Femur (tissue), 1 donor: ENCODE measurements at regions not wholly inside any gene's neighbourhood (a gene's known extent, or its start where the extent isn't known, plus 50 kb on each side); places are given as distances from the start of the nearest gene placed in this dataset.
"Not testable (repeated sequence)": the region's sequence is repeated elsewhere in the genome, so short reads cannot be mapped to it uniquely, and the experiment has no call there.

Experiments used
- DNase-seq: peaks from one replicate; pipeline ENCODE4 v3.0.0-alpha.2; 2017

DNA sequence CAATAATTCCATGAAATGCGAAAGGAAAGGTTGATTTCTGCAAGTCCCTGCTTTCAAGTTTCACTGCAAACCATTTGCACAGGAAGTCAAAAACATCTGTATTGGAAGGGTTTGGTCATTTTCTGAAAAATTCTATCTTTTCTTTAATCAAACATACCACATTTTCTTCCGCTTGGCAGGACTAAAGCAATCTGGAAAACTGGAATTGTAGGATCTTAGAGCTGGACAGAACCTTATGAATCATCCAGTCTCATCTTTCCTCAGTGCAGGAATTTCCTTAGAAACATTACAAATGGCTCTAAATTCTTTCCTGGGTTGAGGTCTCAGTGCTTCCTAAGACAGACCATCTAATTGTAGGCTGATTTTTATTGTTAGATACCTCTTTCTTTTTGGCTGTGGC lies 111.5 kb upstream of the ELAC2 start:
- no peak for DNase-seq

DNA sequence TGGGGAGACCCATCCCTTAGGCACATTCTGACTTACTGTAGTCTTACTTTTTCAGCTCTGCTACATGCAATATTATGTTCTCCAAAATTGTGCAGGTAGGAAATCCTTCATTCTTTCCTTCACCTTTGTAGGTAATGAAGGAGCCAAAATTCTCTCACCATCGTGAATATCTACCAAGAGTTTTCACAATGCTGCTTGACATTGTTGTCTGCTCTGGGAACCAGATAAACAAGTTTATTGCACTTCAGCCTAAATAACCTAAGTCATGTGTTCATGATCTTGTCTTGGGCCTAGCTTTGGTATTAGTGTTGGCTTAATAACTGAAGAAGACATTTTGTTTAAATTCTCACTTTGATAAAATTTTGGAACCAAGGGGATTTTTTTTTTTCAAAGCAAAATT lies 110.8 kb upstream of the ELAC2 start:
- DNase-seq, result no peak

DNA sequence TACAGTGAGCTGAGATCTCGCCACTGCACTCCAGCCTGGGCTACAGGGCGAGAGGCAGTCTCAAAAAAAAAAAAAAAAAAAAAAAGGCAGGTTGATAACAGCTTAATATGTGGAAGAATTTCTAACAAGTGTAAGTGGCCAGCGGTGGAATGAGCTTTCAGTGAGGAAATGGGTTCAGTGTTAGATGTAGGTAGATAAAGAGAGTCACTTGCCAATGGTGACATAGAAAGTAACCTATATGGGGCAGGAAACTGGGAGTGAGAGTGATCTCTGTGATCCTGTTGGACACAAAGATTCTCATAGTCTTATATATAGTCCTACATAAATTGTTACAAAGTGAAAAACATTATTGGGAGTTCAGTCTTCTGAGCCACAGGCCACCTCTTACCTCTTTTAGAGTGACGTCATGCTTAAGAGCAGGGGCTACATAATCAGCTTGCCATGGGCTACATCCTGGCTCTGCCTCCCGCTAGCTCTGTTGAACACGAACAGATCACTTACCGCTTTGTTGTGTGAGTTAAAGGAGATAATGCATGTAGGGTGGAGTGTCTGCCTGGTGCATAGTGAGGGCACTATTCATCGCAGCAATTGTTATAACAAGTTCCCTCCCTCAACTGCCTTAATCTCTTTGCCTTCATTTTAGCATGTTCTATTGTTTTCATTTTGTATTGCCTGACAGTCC lies 110.2 kb upstream of the ELAC2 start:
- DNase-seq, result no peak

DNA sequence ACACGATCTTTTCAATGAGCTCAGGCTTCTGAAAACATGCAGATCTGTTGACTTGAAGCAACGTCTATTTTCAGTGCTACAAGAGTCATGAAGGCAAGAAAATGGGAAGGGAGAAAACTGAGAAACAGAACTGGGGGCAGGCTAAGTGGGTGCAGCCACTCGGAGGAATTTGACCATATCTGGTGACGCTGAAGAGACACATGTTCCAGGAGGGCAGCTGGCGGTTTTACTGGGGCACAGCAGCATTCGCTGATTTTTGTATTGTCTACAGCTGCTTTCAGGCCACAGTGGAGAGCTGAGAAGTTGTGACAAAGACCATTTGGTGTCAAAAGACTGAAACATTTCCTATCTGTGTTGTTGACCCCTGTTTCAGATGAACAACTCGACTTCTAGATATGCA lies 103.0 kb upstream of the ELAC2 start:
- no peak for DNase-seq

DNA sequence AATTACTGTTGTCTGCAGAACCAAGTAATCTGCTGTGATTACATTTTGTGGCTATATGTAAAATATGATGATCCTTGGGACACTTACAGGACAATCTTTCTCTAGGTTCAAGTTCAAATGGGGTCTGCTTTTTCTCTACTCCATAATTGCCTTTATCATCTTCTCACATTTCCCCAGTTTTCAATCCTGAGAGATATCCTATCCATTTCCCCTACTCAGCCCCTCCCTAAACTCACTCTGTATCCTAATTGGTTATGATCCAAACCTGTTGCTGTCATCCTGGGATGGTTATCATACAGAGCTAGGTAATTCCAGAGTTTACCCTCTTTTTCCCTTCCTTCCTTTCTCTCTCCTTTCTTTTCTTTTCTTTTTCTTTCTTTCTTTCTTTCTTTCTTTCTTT lies 100.5 kb upstream of the ELAC2 start:
- no peak for DNase-seq

DNA sequence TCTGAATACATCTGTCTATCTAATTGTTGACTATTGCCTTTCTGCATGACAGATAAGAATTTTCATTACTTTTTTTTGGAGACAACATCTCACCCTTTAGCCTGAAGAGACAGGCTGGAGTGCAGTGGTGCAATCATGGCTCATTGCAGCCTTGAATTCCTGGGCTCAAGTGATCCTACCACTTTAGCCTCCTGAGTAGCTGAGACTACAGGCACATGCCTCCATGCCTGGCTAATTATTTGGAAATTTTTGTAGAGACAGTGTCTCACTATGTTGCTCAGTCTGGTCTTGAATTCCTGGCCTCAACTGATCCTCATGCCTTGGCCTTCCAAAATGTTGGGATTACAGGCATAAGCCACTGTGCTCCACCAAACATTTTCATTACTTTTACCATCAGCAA lies 99.8 kb upstream of the ELAC2 start:
- DNase-seq, result no peak

DNA sequence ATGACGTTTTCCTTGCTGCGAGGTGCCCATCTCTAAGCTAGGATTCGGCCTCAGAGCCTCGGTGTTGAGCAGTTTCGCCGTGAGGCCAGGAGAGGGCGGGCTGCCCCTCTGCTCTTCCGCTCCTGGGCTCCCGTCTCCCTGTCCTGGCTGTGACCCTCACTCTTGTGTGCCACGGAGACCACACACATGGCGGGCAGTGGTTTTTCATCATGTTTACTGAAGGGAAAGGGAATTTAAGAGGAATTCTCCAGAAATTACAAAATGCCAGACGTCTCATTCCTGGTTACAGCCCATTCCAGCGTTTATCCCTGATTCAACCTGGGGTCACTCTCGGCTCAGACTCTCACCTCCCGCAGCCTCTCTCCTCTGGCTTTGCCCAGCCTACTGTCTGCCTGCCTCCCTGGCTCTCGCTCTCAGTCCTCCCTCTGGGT lies 96.8 kb upstream of the ELAC2 start:
- peak; percentile 72 for DNase-seq

DNA sequence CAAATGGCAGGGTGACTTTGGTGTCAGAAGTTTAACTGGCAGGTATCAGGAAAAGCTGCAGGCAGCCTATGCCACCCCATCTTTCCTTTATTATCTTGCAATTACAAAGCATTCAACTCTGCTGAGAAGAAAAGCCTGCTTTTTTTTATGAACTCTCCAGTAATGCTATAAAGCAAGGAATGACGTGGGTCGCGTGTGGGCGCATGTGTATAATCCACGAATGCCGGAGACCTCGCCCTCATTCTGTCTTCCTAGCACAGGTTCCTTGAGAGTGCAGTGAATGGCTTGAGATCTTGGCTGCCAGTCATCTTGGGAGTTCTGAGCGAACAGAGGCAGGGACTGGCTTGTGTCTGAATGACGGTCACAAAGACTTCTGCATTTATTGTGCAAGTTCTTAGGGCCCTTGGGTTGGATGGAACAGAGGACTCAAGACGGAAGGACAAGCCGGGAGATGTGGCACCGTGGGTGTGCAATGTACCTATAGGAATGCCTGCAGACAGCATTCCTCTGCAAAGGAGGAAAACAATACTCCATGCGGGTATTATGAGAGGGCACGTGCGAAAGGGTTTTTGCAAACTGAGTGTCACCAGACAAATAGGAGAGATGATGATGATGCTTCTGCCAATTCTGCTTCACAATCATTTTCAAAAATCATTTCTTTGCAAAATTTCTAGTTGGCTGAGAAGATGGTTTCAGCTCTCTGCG lies 96.1 kb upstream of the ELAC2 start:
- no peak for DNase-seq

DNA sequence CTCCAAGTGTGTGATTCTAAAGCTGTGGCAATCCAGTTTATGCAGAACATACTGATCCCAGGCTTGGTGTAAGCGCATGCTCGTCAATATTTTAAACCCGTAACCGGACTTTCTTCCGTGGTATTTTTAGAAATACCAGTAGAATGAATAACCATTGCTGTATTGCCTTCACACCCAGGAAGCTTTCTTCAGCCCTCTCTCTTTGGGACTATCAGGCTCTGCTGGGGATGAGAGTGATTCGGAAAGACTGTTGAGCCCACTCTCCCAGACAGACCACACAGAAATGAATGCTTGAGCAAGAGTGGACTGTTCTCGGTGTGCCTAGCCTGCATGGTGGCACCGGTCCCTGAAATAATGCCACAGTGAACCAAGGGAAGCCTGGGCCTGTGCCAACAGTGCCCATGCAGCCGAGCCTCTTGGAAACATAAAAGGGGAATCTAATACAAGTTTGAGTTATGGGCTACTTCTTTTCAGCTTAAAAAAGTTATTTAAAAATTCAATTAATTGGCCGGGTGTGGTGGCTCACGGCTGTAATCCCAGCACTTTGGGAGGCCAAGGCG lies 89.9 kb upstream of the ELAC2 start:
- DNase-seq, result no peak

DNA sequence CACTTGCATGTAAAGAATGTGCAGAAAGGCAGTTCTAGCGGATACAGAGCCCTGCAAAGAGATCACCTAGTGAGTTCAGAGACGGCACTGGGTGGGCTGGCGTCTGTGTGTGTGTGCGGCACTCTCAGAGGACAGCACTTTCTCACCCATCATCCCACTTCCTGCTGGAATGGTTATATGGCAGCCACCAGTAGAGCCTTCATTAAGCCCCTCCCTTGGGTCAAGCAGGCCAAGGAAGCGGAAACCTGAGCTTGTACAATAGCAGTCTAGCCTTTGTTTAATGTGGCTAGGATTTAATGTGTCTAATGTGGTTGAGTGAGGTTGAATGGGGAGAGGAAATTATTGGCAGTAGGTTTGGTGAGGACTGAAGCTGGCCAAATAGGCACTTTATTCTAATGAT lies 88.3 kb upstream of the ELAC2 start:
- no peak for DNase-seq

DNA sequence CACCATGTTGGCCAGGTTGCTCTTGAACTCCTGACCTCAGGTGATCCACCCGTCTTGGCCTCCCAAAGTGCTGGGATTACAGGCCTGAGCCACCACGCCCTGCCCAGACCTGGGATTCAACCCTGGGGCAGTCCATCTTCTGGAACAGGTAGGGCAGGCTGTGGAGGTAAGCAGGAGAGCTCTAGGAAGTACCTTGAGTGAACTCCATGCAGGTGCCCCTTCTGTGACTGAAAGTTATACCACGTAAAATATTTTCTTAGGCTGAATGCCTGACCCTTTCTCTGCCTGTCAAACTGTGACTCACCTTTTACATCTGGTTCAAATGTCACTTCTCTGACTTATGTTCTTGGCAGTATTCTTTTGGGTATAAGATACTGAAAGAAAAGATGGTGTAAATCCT lies 86.7 kb upstream of the ELAC2 start:
- DNase-seq, result no peak

DNA sequence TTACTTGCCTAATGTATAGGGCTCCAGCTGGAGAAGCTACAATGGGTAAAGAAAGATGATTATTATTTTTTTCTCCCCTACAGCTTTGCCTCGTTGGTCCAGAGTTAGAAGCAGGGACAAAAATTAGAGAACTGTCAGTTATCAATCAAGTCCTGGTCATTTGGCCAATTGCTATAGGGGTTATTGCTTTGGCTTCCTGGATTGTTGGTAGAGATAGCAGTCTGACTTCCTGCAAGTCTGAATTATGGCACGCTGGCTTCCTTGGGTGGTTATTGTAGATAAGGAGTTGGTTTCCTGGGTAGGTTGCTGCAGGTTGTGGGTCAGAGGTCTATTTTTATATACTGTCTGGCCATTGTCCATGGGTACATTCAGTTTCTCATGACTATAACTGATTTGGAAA lies 84.7 kb upstream of the ELAC2 start:
- no peak for DNase-seq

DNA sequence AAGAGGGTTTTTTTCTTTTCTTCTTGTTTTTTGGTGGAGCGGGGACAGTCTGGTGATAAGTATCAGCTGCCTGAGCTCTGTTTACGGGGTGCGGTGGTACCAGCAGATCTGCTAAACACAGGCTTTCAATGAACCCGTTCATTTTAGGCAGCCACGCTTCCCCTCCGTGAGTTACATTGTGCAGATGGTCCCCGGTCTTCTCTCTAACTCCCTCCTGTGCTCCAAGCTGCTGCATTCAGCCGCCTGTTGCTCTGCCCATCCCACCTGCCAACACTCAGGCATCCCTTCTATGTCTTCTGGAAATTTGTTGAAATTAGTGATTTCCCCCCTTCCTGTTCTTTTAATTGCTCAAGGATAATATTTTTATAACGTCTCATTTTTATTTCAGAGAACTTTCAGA lies 82.1 kb upstream of the ELAC2 start:
- DNase-seq, result no peak

DNA sequence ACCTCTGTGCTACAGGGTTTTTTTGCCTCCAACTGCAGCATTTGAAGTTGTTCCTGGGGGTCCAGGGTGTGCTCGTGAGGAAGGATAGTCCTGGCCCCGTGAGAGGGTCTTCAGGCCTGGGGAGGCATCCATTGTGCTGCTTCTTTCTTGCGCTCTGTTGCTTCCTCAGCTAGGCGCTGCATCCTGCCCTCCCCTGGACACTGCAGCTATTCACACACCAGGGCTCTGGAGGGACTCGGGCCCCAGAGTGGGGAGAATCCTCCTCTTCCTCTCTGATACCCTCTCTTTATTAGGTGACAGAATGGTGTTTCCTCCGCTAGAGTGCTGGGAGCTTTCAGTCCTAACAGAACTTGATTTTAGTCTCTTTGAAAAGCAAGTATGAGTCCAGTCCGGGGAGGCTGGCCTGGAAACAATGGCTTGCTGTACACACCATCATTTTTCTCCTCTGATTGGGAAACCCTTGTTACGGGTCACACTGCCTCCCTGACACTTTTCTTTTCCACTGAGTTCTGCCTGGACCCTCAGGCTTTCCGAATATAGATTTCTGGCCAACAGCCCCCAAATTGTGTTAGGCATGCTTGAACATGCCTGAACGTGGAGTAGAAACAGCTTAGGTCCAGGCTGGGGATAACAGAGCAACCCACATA lies 81.4 kb upstream of the ELAC2 start:
- no peak for DNase-seq

DNA sequence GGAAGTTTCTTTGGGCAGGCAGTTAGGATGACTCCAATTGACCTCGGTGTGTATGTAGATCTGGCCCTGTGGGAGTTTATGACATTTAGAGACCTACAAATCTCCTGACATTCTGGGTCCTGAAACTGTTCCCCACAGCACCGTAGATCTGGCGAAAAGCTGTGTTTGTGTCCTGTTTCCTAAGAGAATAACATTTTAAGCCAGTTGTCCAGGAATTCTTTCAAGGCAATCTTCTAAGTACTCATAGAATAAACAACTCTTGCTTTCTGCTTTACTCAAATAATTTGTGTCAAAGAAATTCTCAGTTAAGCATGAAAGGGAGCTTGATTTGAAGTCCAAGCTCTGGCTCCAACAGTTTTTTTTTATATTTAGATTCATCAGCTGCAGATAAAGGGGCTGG lies 78.5 kb upstream of the ELAC2 start:
- no peak for DNase-seq

DNA sequence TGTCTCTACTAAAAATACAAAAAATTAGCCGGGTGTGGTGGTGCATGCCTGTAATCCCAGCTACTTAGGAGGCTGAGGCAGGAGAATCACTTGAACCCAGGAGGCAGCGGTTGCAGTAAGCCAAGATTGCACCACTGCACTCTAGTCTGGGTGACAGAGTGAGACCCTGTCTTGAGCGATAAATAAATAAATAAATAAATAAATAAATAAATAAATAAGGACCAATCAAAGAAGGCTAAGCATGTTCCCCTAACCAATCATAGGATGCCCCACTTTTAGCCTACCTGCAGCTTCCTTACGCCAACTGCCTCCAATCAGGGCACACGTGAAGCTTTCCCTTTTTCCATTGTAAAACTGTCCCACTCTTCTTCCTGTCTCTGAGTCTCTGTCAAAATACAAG lies 74.2 kb upstream of the ELAC2 start:
- not testable (repeated sequence) for DNase-seq

DNA sequence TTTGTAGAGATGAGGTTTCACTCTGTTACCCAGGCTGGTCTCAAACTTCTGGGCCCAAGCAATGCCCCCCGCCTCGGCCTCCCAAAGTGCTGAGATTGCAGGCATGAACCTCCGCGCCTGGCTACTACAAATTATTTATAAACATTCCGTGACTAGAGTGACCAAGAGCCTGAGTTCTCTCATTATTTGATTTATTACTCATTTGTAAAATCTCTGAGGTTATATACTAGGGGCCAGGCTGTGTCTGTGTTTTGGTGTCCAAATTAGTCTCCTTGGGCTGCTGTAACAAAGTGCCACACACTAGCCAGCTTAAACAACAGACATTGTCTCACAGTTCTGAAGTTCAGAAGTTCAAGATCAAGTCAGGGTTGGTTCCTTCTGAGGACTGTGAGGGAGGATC lies 70.8 kb upstream of the ELAC2 start:
- no peak for DNase-seq

DNA sequence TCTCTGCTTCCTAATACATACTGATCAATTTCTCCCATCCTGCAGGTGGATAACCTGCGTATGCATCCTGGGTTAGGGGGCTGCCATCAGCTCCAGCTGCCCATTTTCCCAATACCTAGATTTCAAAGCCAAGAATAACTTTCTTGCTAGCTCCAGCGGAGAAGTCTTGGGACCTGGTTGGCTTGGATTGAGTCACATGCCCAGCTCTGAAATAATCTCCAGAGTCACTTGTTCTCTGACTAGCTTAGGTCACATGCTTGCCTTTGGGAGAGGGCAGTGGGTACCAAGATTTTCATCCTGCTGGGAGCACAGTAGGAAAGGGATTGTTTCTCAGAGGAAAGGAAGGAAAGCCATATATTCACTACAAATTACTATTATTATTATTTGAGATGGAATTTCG lies 70.0 kb upstream of the ELAC2 start:
- DNase-seq, result no peak

DNA sequence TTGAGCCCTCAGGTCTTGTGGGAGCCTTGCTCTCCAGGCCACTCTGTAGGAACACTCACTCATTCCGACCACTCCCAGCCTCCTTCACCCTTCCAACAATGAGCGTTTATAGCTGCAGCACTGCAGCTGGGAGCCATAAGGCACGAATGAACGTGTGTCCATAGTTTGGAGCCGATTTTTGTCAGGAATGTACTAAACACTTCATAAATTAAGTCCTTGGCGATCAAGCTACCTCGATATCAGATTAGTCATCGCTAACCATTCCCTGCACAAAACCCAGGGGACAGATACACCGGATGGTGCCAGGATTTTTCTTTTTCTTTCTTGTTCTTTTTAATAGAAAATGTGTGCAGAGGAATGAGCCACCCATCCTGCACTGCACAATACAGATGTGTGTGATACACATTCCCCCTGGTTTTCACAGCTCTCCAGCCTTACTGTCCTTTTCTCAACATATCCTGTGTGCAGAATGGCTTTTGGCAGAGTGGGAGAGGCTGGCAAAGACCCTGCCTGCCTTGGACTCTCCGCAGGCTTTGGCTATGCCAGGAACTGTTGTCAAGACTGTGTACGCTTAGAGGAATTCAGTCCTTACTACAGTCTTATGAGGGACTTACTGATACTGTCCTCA lies 68.4 kb upstream of the ELAC2 start:
- DNase-seq, result peak; percentile 55

DNA sequence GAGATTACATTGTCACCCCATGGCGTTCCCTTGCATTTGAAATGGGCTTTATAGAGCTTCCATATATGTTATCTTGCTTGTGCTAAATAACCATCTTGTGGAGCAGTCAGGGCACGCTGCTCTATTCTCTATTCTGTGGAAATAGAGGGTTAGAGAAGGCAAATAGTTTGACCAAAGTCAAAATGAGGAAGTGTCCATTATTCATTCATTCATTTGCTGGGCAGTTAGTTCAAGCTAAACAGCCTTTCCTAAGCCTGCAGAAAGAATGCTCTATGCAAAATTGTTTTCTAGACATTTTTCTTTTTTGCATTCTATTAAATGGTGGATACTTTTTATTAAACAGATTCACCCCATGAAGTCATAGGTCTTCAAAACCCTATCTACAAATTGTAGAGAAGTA lies 67.8 kb upstream of the ELAC2 start:
- no peak for DNase-seq

DNA sequence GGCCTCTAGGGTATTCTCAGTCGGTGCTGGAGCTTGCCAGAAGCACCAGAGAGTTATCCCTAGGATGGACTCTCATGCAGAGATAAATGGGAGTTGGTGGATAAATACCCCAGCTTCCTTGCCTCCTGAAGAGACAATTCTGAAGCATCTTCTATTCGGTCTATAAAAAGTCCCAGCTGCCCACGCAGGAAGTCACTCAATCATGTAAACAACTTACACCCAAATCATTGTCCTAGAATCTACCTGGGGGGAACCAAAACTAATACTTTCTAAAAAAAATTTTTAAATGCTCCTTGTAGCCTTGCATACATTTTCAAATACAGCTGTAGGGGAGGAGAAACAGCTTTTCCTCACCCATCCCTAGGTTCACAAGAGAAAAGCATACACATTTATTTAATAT lies 66.6 kb upstream of the ELAC2 start:
- DNase-seq, result no peak

DNA sequence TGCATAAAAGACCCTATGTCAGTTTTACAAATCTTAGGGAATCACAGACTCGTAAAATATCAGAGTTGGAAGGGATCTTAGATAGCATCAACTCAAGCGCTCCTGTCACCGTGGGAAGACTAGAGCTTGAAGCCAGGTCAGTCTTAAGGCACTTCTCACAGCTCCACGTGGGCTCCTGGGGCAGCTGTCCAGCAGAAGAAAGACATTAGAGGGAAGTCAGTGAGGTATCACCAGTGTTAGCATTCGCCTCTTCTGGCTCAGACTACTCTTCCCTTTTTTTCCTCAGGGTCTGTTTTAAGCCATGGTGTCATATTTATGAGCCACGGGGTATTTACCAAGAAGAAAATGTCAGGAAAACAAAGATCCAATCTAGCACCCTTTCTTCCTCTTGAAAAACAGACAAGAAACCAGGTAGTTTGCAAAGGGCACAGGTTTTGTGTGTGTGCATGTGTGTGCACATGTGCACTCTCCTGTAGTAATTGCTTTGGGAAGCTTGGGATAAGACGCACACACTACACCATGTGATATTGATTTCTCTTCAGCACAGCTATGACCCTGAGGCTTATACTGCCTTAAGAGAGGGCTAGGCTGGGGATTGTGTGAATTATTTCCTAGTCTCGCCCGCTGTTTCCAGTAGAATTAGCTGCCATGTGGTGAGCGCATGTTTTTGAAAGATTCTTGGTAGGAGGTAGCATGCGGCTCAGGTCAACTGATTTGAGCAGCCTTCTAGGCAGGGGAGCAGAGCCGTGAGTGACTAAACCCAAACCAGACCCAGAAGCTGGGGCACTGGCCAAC lies 61.0 kb upstream of the ELAC2 start:
- DNase-seq, result no peak

DNA sequence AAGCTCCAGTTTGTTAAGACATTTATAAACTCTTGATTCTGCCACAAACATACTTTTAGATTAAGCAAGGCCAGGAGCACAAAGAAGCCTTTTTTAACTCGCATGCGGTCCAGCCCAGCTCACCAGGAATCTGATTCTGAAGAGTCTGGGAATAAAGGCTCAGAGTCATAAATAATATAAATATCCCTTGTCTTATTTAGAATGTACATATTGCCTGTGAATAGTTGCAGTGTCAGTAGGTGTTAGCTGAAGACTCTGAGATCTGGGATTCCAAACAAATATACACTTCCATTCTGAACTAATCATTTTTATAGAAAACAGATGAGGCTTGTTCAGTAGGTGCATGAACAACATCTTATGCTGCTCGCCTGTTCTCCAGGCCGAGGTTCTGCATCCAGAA lies 59.1 kb upstream of the ELAC2 start:
- DNase-seq, result no peak
